ENCODE measurements at regions not wholly inside any gene's neighbourhood (a gene's known extent, or its start where the extent isn't known, plus 50 kb on each side); places are given as distances from the start of the nearest gene placed in this dataset.

GRCh38 chr15:25543196-25543595 lies 104.4 kb upstream of the UBE3A start:
- TF ChIP-seq POLR2A (IDR thresholded peaks at IDR 0.05; ENCODE audit: low read length) (no peak), GATA1 (IDR thresholded peaks at IDR 0.05; ENCODE audit: low read depth, low read length) (no peak)
- no peak for DNase-seq

- no peak for DNase-seq
- TF ChIP-seq POLR2A (IDR thresholded peaks at IDR 0.05; ENCODE audit: low read length) (no peak), GATA1 (IDR thresholded peaks at IDR 0.05; ENCODE audit: low read depth, low read length) (no peak)
Observed at GRCh38 chr15:25541228-25541627, 102.4 kb upstream of the UBE3A start.

- TF ChIP-seq POLR2A (IDR thresholded peaks at IDR 0.05; ENCODE audit: low read length), result no peak
- no peak for TF ChIP-seq GATA1 (IDR thresholded peaks at IDR 0.05; ENCODE audit: low read depth, low read length)
- DNase-seq, result no peak
Observed at GRCh38 chr15:25536801-25537611, 98.2 kb upstream of the UBE3A start.

GRCh38 chr15:25535866-25536265 lies 97.0 kb upstream of the UBE3A start:
- no peak for DNase-seq
- TF ChIP-seq POLR2A (IDR thresholded peaks at IDR 0.05; ENCODE audit: low read length) (no peak), GATA1 (IDR thresholded peaks at IDR 0.05; ENCODE audit: low read depth, low read length) (no peak)

- TF ChIP-seq POLR2A (IDR thresholded peaks at IDR 0.05; ENCODE audit: low read length), result no peak
- TF ChIP-seq GATA1 (IDR thresholded peaks at IDR 0.05; ENCODE audit: low read depth, low read length), result no peak
- no peak for DNase-seq
Observed at GRCh38 chr15:25534293-25534692, 95.5 kb upstream of the UBE3A start.

- TF ChIP-seq GATA1 (IDR thresholded peaks at IDR 0.05; ENCODE audit: low read depth, low read length) (no peak), POLR2A (IDR thresholded peaks at IDR 0.05; ENCODE audit: low read length) (no peak)
- no peak for DNase-seq
Observed at GRCh38 chr15:25532269-25533140, 93.7 kb upstream of the UBE3A start.

- TF ChIP-seq GATA1 (IDR thresholded peaks at IDR 0.05; ENCODE audit: low read depth, low read length) (no peak), POLR2A (IDR thresholded peaks at IDR 0.05; ENCODE audit: low read length) (no peak)
- no peak for DNase-seq
Observed at GRCh38 chr15:25529774-25530173, 91.0 kb upstream of the UBE3A start.

- no peak for DNase-seq
- TF ChIP-seq POLR2A (IDR thresholded peaks at IDR 0.05; ENCODE audit: low read length), result no peak
- no peak for TF ChIP-seq GATA1 (IDR thresholded peaks at IDR 0.05; ENCODE audit: low read depth, low read length)
Observed at GRCh38 chr15:25527118-25527517, 88.3 kb upstream of the UBE3A start.

GRCh38 chr15:25525741-25526140 lies 86.9 kb upstream of the UBE3A start:
- no peak for DNase-seq
- TF ChIP-seq POLR2A (IDR thresholded peaks at IDR 0.05; ENCODE audit: low read length), result no peak
- TF ChIP-seq GATA1 (IDR thresholded peaks at IDR 0.05; ENCODE audit: low read depth, low read length), result no peak

GRCh38 chr15:25515633-25516032 lies 76.8 kb upstream of the UBE3A start:
- no peak for DNase-seq
- TF ChIP-seq POLR2A (IDR thresholded peaks at IDR 0.05; ENCODE audit: low read length) (no peak), GATA1 (IDR thresholded peaks at IDR 0.05; ENCODE audit: low read depth, low read length) (no peak)

GRCh38 chr15:25514522-25514921 lies 75.7 kb upstream of the UBE3A start:
- no peak for DNase-seq
- TF ChIP-seq POLR2A (IDR thresholded peaks at IDR 0.05; ENCODE audit: low read length), result no peak
- no peak for TF ChIP-seq GATA1 (IDR thresholded peaks at IDR 0.05; ENCODE audit: low read depth, low read length)

- no peak for DNase-seq
- no peak for TF ChIP-seq POLR2A (IDR thresholded peaks at IDR 0.05; ENCODE audit: low read length)
- no peak for TF ChIP-seq GATA1 (IDR thresholded peaks at IDR 0.05; ENCODE audit: low read depth, low read length)
Observed at GRCh38 chr15:25512957-25513356, 74.1 kb upstream of the UBE3A start.

GRCh38 chr15:25510146-25510545 lies 71.3 kb upstream of the UBE3A start:
- no peak for TF ChIP-seq POLR2A (IDR thresholded peaks at IDR 0.05; ENCODE audit: low read length)
- TF ChIP-seq GATA1 (IDR thresholded peaks at IDR 0.05; ENCODE audit: low read depth, low read length), result no peak

GRCh38 chr15:25509703-25510102 lies 70.9 kb upstream of the UBE3A start:
- TF ChIP-seq POLR2A (IDR thresholded peaks at IDR 0.05; ENCODE audit: low read length), result no peak
- TF ChIP-seq GATA1 (IDR thresholded peaks at IDR 0.05; ENCODE audit: low read depth, low read length), result no peak
- DNase-seq, result no peak

More at GRCh38 chr15:25510146-25510545, 71.3 kb upstream of the UBE3A start:
- no peak for DNase-seq

All from erythroblast (primary cell).